Upper lobe of right lung (tissue), 1 donor: ENCODE measurements at regions not wholly inside any gene's neighbourhood (a gene's known extent, or its start where the extent isn't known, plus 50 kb on each side); places are given as distances from the start of the nearest gene placed in this dataset.

Source experiments
- ATAC-seq: fragments of 200-7000 bp; cut with Tn5 transposase; one replicate; pipeline ENCODE4 v1.9.1; 2020; ENCODE audit warnings: mild to moderate bottlenecking, moderate library complexity
- DNase-seq: peaks from one replicate; pipeline ENCODE4 v3.0.0-alpha.2; 2020
- H3K27ac ChIP-seq: fragments of 200-600 bp; one replicate; pipeline ENCODE4 v1.8.0; 2022
- H3K27me3 ChIP-seq: fragments of 200-600 bp; one replicate; pipeline ENCODE4 v1.8.0; 2022; ENCODE audit warnings: mild to moderate bottlenecking
- H3K36me3 ChIP-seq: fragments of 200-600 bp; one replicate; pipeline ENCODE4 v1.8.0; 2022
- H3K4me1 ChIP-seq: fragments of 200-600 bp; one replicate; pipeline ENCODE4 v1.8.0; 2022
- H3K4me3 ChIP-seq: fragments of 200-600 bp; one replicate; pipeline ENCODE4 v1.8.0; 2022; ENCODE audit warnings: mild to moderate bottlenecking
- H3K9me3 ChIP-seq: fragments of 200-600 bp; one replicate; pipeline ENCODE4 v1.8.0; 2022
- intact Hi-C: fragments of 100-400 bp; cut with DNase I; formaldehyde crosslinking; loops from one replicate; pipeline ENCODE4 v1.11.0; 2022
- TF ChIP-seq, protein P1 (sequence below): fragments of 200-600 bp; IDR thresholded peaks from one replicate; pipeline ENCODE4 v1.8.0; 2022; ENCODE audit warnings: antibody characterized with exemption
- donor health status: DM: no; HTN: yes; CAD: no; lungs with severe emphysema.

GRCh38 chr6:137970368-137970767 is 103.3 kb downstream of the TNFAIP3 start:
- H3K9me3 ChIP-seq = no peaks in the 10 kb centered on the region
- H3K27ac ChIP-seq = no peak overlapping the region
- TF ChIP-seq, protein P1, sequence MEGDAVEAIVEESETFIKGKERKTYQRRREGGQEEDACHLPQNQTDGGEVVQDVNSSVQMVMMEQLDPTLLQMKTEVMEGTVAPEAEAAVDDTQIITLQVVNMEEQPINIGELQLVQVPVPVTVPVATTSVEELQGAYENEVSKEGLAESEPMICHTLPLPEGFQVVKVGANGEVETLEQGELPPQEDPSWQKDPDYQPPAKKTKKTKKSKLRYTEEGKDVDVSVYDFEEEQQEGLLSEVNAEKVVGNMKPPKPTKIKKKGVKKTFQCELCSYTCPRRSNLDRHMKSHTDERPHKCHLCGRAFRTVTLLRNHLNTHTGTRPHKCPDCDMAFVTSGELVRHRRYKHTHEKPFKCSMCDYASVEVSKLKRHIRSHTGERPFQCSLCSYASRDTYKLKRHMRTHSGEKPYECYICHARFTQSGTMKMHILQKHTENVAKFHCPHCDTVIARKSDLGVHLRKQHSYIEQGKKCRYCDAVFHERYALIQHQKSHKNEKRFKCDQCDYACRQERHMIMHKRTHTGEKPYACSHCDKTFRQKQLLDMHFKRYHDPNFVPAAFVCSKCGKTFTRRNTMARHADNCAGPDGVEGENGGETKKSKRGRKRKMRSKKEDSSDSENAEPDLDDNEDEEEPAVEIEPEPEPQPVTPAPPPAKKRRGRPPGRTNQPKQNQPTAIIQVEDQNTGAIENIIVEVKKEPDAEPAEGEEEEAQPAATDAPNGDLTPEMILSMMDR = no peak
- H3K27me3 ChIP-seq = no peaks in the 10 kb centered on the region
- no peak overlapping the region for H3K4me3 ChIP-seq
- H3K4me1 ChIP-seq = peaks cover 6% of the 10 kb centered on the region
- intact Hi-C loops = no loop called here
- ATAC-seq (peak; percentile 37), DNase-seq (no peak)
- no peaks in the 10 kb centered on the region for H3K36me3 ChIP-seq

DNA sequence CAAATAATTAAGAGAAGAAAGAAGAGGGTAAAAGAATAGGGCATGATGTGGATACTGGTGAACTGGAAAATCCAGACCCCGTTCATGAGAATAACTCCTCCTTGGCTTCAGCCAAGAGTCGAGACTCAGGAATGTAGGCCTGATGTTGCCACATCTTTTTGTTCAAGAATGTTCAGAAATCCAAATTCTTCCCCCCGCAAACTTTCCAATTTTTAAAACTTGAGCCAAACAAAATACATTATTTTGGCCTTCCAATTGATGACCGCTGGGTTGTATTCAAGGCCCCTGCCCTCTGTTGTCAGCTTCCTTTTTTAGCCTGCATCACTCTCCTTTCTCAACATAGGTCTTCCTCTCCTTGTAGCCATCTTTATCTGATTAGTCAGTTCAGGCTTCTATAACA is 106.1 kb downstream of the TNFAIP3 start:
- H3K27ac ChIP-seq = no peak overlapping the region
- no peak for ATAC-seq
- no peak for DNase-seq
- no peaks in the 10 kb centered on the region for H3K27me3 ChIP-seq
- H3K4me1 ChIP-seq = peaks cover 6% of the 10 kb centered on the region
- intact Hi-C loops = no loop called here
- no peaks in the 10 kb centered on the region for H3K36me3 ChIP-seq
- TF ChIP-seq, protein P1 = no peak
- H3K9me3 ChIP-seq = no peaks in the 10 kb centered on the region
- H3K4me3 ChIP-seq = no peak overlapping the region

DNA sequence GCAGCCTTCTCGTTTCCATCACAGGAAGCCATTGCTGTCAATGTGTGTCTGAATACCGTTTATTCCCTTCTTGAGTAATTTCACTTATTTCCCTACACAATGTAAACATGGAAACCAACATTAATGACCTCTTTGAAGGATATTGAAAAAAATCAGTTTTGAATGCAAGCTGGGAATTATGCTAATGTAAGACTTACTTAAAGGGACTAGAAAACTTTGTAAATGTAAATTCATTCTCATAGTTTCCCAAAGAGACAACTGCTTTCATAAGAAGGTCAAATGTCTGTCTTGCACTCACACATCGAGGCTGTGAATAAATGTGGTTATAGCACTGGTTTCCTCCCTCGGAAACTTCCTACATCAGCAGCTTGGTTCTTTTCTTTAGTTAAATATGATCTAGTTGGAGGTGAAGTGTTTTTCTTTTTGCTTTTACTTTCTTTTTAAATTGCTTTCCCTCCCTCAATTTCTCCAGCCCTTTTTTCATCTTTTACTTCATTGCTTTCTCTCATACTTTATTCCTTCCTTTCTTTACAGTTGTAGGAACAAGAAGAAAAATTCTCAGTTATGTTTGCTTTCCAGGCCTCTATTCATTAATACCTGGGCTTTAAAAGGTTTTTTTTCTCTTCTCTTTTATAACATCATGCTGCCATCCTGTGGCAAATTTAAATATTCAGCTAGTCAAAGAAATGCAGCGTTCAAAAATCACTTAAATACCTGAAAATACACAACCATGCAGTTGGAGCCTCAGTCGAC is 108.3 kb downstream of the TNFAIP3 start:
- Histone ChIP-seq H3K27me3 (no peaks in the 10 kb centered on the region), H3K4me3 (no peak overlapping the region), H3K36me3 (no peaks in the 10 kb centered on the region), H3K27ac (peak overlapping the region; percentile 1), H3K4me1 (no peaks in the 10 kb centered on the region), H3K9me3 (no peaks in the 10 kb centered on the region)
- intact Hi-C loops = no loop called here
- peak; percentile 57 for ATAC-seq
- TF ChIP-seq, protein P1 = peak; percentile 34
- DNase-seq = no peak

DNA sequence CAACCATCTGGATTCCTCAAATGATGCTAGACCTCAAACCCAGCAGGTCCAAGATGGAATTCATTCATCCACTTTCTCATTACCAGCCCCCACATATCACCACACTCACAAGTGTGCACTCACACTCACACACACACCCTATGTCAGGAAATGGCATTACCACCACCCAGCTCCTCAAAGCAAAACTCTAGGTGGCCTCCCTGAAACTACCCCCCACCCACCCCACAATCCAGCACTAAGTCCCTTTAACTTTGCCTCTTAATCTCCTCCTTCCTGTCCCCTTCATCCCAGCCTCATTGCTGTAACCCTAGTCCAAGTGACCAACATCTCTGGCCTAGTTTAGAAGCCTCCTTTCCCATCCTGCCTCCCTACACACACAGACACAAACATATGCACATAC is 109.4 kb downstream of the TNFAIP3 start:
- no peak for DNase-seq
- Histone ChIP-seq H3K27me3 (no peaks in the 10 kb centered on the region), H3K27ac (no peak overlapping the region), H3K36me3 (no peaks in the 10 kb centered on the region), H3K9me3 (no peaks in the 10 kb centered on the region), H3K4me3 (no peak overlapping the region), H3K4me1 (no peaks in the 10 kb centered on the region)
- TF ChIP-seq, protein P1 = no peak
- no peak for ATAC-seq
- intact Hi-C loops = no loop called here

DNA sequence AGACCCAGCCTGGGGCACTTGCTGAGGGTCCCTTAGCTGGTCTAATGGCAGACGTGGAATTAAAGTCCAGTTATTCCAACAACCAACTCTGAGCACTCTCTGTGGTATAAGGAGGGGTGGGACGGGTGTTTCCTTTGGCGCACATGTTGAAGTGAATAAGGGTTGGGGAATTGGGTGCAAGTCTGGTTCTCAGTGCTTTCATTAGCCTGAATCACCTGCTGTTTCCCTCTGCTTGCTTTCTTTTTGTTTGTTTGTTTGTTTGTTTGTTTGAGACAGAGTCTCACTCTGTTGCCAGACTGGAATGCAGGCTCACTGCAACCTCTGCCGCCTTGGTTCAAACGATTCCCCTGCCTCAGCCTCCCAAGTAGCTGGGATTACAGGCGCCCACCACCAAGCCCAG is 110.1 kb downstream of the TNFAIP3 start:
- Histone ChIP-seq H3K4me1 (no peaks in the 10 kb centered on the region), H3K27ac (peak overlapping the region; percentile 2), H3K27me3 (no peaks in the 10 kb centered on the region), H3K4me3 (no peak overlapping the region), H3K9me3 (no peaks in the 10 kb centered on the region), H3K36me3 (no peaks in the 10 kb centered on the region)
- intact Hi-C loops = no loop called here
- no peak for DNase-seq
- ATAC-seq = no peak
- TF ChIP-seq, protein P1 = no peak
